Heart right ventricle (tissue), 16 donors: ENCODE measurements at regions not wholly inside any gene's neighbourhood (a gene's known extent, or its start where the extent isn't known, plus 50 kb on each side); places are given as distances from the start of the nearest gene placed in this dataset.

ENCODE experiments used
- ATAC-seq, 8 donors: fragments of 200-7000 bp; cut with Tn5 transposase; one replicate each; pipeline ENCODE4 v1.9.1; 2020; ENCODE audit warnings: mild to moderate bottlenecking in 8 of 8, moderate library complexity in 8 of 8, moderate number of reproducible peaks in 1 of 8
- DNase-seq, 2 donors: peaks; one replicate each; pipeline ENCODE4 v3.0.0-alpha.2; 2020
- H3K27ac ChIP-seq, 10 donors: fragments of 200-600 bp; sonication (generic) in 2 of 10; one replicate each; pipeline versions ENCODE4 v1.5.0 to v1.8.0; 2020 to 2022; ENCODE audit warnings: mild to moderate bottlenecking in 3 of 10
- H3K27me3 ChIP-seq, 7 donors: fragments of 200-600 bp; one replicate each; pipeline ENCODE4 v1.8.0; 2021 to 2022; ENCODE audit warnings: mild to moderate bottlenecking in 2 of 7
- H3K36me3 ChIP-seq, 9 donors: fragments of 200-600 bp; sonication (generic) in 1 of 9; one replicate each; pipeline versions ENCODE4 v1.5.0 to v1.8.0; 2020 to 2022; ENCODE audit warnings: mild to moderate bottlenecking in 2 of 9
- H3K4me1 ChIP-seq, 9 donors: fragments of 200-600 bp; sonication (generic) in 1 of 9; one replicate each; pipeline versions ENCODE4 v1.5.0 to v1.8.0; 2020 to 2022; ENCODE audit warnings: mild to moderate bottlenecking in 4 of 9
- H3K4me3 ChIP-seq, 10 donors: fragments of 200-600 bp; sonication (generic) in 2 of 10; one replicate each; pipeline versions ENCODE4 v1.5.0 to v1.8.0; 2020 to 2022; ENCODE audit warnings: mild to moderate bottlenecking in 7 of 10, moderate library complexity in 2 of 10
- H3K9me3 ChIP-seq, 11 donors: fragments of 200-600 bp in 10 of 11; sonication (generic) in 2 of 11; one replicate each; pipeline versions ENCODE4 v1.5.0 to v1.8.0; 2013 to 2022; ENCODE audit warnings: mild to moderate bottlenecking in 2 of 11, control low read depth in 1 of 11, moderate library complexity in 1 of 11
- WGBS, 2 donors: extraction: QIAGEN DNeasy Blood & Tissue Kit; methylation state at CpG; one replicate each; pipeline ENCODE4 v1.1.7; 2013; ENCODE audit warnings: inconsistent platforms in 1 of 2; 5-methylcytosine and 5-hydroxymethylcytosine counted together
- intact Hi-C, 10 donors: fragments of 100-400 bp; cut with DNase I; formaldehyde crosslinking; loops; one replicate each; pipeline versions ENCODE4 v1.11.1 to v1.14.2; 2022
- TF ChIP-seq, protein P1 (sequence below), 9 donors: fragments of 200-600 bp; sonication (generic) in 2 of 9; IDR thresholded peaks; one replicate each; pipeline versions ENCODE4 v1.5.0 to v1.8.0; 2021 to 2022; ENCODE audit warnings: antibody characterized with exemption in 9 of 9, mild to moderate bottlenecking in 5 of 9, moderate library complexity in 1 of 9
- donor health status: Arrhythmogenic right ventricular cardiomyopathy.
- donor health status: ischemic (EF 13 %, LVEDD 7.1; RV severe dilation, severe dysfunction).
- donor health status: healthy with polysubstance abuse.
- donor health status: DM: no; HTN: yes; CAD: no.
- donor health status: DM: no; HTN: no; CAD: no.
- donor health status: ischemic (EF 25% LVEDD 6.9; RV normal size, moderate dysfunction).
- donor health status: ischemic (EF 25% LVEDD 5.7; RV mildly dilated, moderate dysfunction).
- donor health status: healthy.
- donor health status: DM: yes; HTN: yes; CAD: no.
- donor health status: Ischemic cardiomyopathy.
- donor health status: ischemic (EF 35%, LVEDD 5.7; RV mildly dilated, moderate dysfunction).
- donor health status: nonischemic (EF 11% LVEDD 7.7; RV severe dilation, severe dysfunction).
- donor health status: DM: yes; HTN: yes; CAD: no.
- donor health status: PGD.
- donor health status: ischemic (EF 29% LVEDD 5.4; RV normal size, mild dysfunction).
- donor health status: nonischemic (EF 23%, LVEDD 6.1; RV moderate dilation, normal function).

DNA sequence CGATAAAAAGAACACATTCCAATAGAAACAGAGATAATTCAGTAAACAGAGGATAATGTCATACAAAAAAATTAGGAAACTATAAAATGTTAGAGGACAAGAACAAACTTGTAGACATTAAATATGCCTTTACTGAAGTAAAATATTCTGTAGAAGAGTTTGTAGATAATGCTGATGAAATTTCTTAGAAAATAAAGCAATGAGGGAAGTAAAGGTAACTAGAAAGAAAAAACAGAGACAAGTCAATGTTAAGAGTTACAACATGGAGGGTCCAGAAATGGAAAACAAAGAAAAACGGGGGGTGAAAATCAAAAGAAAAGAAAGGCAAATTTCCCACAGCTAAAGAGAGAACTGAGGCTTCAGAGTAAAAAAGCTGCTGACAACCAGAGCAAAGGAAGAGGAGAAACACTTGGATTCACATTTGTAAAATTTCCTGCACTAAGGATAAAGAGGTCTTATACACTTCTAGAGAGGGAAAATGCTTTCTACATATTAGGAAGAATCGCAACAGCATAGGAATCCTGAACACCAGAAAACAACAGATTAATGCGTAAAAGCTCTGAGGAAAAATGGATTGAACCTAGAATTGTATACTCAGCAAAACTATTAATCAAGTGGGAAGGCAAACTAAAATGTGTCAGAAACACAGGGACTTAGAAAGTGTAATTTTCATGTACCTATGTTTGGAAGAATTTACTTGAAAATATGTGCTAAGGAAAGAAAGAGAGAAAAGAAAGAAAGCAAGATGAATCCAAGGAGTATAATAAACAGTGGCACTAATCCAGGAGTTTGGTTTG is 55.0 kb upstream of the AGR3 start:
- DNase-seq (no peak), ATAC-seq (no peak)

GRCh38 chr7:16939161-16939560 is 57.4 kb upstream of the AGR3 start:
- H3K27ac ChIP-seq, result no peak overlapping the region
- ATAC-seq (no peak), DNase-seq (no peak)
- H3K27me3 ChIP-seq, result no peaks in the 10 kb centered on the region
- no peaks in the 10 kb centered on the region for H3K9me3 ChIP-seq
- TF ChIP-seq, protein P1, sequence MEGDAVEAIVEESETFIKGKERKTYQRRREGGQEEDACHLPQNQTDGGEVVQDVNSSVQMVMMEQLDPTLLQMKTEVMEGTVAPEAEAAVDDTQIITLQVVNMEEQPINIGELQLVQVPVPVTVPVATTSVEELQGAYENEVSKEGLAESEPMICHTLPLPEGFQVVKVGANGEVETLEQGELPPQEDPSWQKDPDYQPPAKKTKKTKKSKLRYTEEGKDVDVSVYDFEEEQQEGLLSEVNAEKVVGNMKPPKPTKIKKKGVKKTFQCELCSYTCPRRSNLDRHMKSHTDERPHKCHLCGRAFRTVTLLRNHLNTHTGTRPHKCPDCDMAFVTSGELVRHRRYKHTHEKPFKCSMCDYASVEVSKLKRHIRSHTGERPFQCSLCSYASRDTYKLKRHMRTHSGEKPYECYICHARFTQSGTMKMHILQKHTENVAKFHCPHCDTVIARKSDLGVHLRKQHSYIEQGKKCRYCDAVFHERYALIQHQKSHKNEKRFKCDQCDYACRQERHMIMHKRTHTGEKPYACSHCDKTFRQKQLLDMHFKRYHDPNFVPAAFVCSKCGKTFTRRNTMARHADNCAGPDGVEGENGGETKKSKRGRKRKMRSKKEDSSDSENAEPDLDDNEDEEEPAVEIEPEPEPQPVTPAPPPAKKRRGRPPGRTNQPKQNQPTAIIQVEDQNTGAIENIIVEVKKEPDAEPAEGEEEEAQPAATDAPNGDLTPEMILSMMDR (IDR thresholded peaks at IDR 0.05), result no peak
- H3K4me1 ChIP-seq, result peaks cover 0 to 7% (median 0%) of the 10 kb centered on the region in 9 donors
- no peak overlapping the region for H3K4me3 ChIP-seq
- no peaks in the 10 kb centered on the region for H3K36me3 ChIP-seq
- intact Hi-C loops, result loop anchor here in 1 of 10 donors (10.0 kb wide), 1 partner anchor 64 kb away; no protein-coding TSS in a partner anchor

More for the DNA sequence above, 55.0 kb upstream of the AGR3 start:
- H3K36me3 ChIP-seq, result no peaks in the 10 kb centered on the region
- no peaks in the 10 kb centered on the region for H3K9me3 ChIP-seq
- TF ChIP-seq, protein P1 (IDR thresholded peaks at IDR 0.05), result no peak
- no peaks in the 10 kb centered on the region for H3K27me3 ChIP-seq
- intact Hi-C loops, result loop anchor here in 1 of 10 donors (10.0 kb wide), 1 partner anchor 62 kb away; no protein-coding TSS in a partner anchor
- H3K4me1 ChIP-seq, result peaks cover 0 to 16% (median 0%) of the 10 kb centered on the region in 9 donors
- H3K4me3 ChIP-seq, result no peak overlapping the region
- H3K27ac ChIP-seq, result no peak overlapping the region
- 84 to 87% methylated on average over 4 of the region's 4 CpGs for WGBS, 2 donors

DNA sequence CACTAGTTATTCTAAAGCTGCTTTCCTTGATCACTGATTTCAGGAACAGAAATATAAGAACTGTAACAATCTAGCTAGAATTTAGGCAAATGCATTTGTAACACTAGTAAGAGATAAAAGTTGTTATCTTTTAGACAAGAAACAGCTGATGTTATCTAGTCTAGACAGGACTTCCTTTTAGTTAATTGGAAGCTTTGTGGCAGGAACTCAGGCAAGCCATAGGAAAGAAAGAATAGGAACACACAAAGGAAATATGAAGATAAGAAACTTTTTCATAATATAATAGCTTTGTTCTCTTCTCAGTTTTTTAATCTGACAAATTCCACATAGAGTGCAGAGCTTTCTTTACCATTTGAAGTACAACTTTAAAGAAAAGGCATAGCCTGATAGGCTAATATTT is 59.0 kb upstream of the AGR3 start:
- Histone ChIP-seq H3K4me3 (no peak overlapping the region), H3K27ac (no peak overlapping the region), H3K36me3 (no peaks in the 10 kb centered on the region), H3K9me3 (no peaks in the 10 kb centered on the region), H3K27me3 (no peaks in the 10 kb centered on the region), H3K4me1 (peaks cover 0 to 7% (median 0%) of the 10 kb centered on the region in 9 donors)
- intact Hi-C loops, result no loop called here
- DNase-seq (no peak), ATAC-seq (no peak)
- TF ChIP-seq, protein P1 (IDR thresholded peaks at IDR 0.05), result no peak

DNA sequence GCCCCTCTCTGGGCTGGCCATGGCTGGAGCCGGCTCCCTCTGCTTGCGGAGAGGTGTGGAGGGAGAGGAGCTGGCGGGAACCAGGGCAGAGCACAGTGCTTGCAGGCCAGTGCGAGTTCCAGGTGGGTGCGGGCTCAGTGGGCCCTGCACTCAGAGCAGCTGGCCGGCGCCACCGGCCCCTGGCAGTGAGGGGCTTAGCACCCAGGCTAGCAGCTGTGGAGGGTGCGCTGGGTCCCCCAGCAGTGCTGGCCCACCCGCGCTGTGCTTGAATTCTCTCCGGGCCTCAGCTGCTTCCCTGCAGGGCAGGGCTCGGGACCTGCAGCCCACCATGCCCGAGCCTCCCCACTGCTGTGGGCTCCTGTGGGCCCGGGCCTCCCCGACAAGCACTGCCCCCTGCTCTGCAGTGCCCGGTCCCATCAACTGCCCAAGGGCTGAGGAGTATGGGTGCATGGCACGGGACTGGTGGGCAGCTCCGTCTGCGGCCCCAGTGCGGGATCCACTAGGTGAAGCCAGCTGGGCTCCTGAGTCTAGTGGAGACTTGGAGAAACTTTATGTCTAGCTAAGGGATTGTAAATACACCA is 61.2 kb upstream of the AGR3 start:
- Histone ChIP-seq H3K9me3 (peaks cover 0 to 10% (median 1%) of the 10 kb centered on the region in 11 donors), H3K27me3 (no peaks in the 10 kb centered on the region), H3K36me3 (no peaks in the 10 kb centered on the region), H3K4me3 (no peak overlapping the region), H3K27ac (no peak overlapping the region), H3K4me1 (peaks cover 0 to 7% (median 0%) of the 10 kb centered on the region in 9 donors)
- DNase-seq (no peak), ATAC-seq (no peak)
- TF ChIP-seq, protein P1 (IDR thresholded peaks at IDR 0.05), result no peak
- WGBS, 2 donors, result 92% methylated on average over 21 of the region's 21 CpGs
- intact Hi-C loops, result no loop called here
